SK-N-SH treated with all-trans-retinoic acid at 6 μM for 48 hours (cell line): ENCODE measurements at regions not wholly inside any gene's neighbourhood (a gene's known extent, or its start where the extent isn't known, plus 50 kb on each side); places are given as distances from the start of the nearest gene placed in this dataset.

Source experiments
- ATAC-seq: fragments of 200-7000 bp; cut with Tn5 transposase; 3 replicates; pipeline ENCODE4 v1.9.1; 2020; ENCODE audit warnings: mild to moderate bottlenecking, moderate library complexity
- ARNTL ChIP-seq: fragments of 450-650 bp; formaldehyde crosslinking; IDR thresholded peaks from 2 replicates; pipeline ENCODE4 v1.5.0; 2020; ENCODE audit warnings: low read depth, mild to moderate bottlenecking, moderate library complexity, borderline replicate concordance
- CREB5 ChIP-seq: fragments of 250-450 bp; sonication (Bioruptor Pico); IDR thresholded peaks from 2 replicates; pipeline ENCODE4 v1.5.1; 2020; ENCODE audit warnings: low read depth, mild to moderate bottlenecking, moderate library complexity
- CSDC2 ChIP-seq: fragments of 250-450 bp; sonication (Bioruptor Pico); IDR thresholded peaks from 2 replicates; pipeline ENCODE4 v1.5.0; 2020; ENCODE audit warnings: mild to moderate bottlenecking, moderate library complexity
- ESRRG ChIP-seq: fragments of 250-450 bp; sonication (Bioruptor Pico); IDR thresholded peaks from 2 replicates; pipeline ENCODE4 v1.6.1; 2021; ENCODE audit warnings: mild to moderate bottlenecking
- GLIS3 ChIP-seq: fragments of 250-450 bp; sonication (Bioruptor Pico); IDR thresholded peaks from 2 replicates; pipeline ENCODE4 v1.5.0; 2020; ENCODE audit warnings: mild to moderate bottlenecking, moderate library complexity
- OSR1 ChIP-seq: fragments of 250-450 bp; sonication (Bioruptor Pico); IDR thresholded peaks from 2 replicates; pipeline ENCODE4 v1.8.0; 2022; ENCODE audit warnings: moderate library complexity, mild to moderate bottlenecking, inconsistent platforms
- PATZ1 ChIP-seq: fragments of 250-450 bp; sonication (Bioruptor Pico); IDR thresholded peaks from 2 replicates; pipeline ENCODE4 v1.8.0; 2020; ENCODE audit warnings: mild to moderate bottlenecking, moderate library complexity, borderline replicate concordance
- PPARA ChIP-seq: fragments of 250-450 bp; sonication (Bioruptor Pico); IDR thresholded peaks from 2 replicates; pipeline ENCODE4 v1.5.0; 2020; ENCODE audit warnings: mild to moderate bottlenecking, borderline replicate concordance
- RARB ChIP-seq: fragments of 250-450 bp; sonication (Bioruptor Pico); IDR thresholded peaks from 2 replicates; pipeline ENCODE4 v1.8.0; 2021; ENCODE audit warnings: mild to moderate bottlenecking, moderate library complexity
- SNAI2 ChIP-seq: fragments of 250-450 bp; sonication (Bioruptor Pico); IDR thresholded peaks from 2 replicates; pipeline ENCODE4 v1.5.0; 2020; ENCODE audit warnings: mild to moderate bottlenecking, moderate library complexity
- TCF4 ChIP-seq: fragments of 250-450 bp; sonication (Bioruptor Pico); IDR thresholded peaks from 2 replicates; pipeline ENCODE4 v1.8.0; 2021; ENCODE audit warnings: mild to moderate bottlenecking, moderate library complexity, borderline replicate concordance
- TOX ChIP-seq: fragments of 250-450 bp; sonication (Bioruptor Pico); IDR thresholded peaks from 2 replicates; pipeline ENCODE4 v1.8.0; 2021; ENCODE audit warnings: mild to moderate bottlenecking, moderate library complexity, borderline replicate concordance
- ZFP3 ChIP-seq: fragments of 250-450 bp; sonication (Bioruptor Pico); IDR thresholded peaks from 2 replicates; pipeline ENCODE4 v1.5.0; 2020; ENCODE audit warnings: mild to moderate bottlenecking, moderate library complexity
- ZNF565 ChIP-seq: fragments of 450-650 bp; formaldehyde crosslinking; conservative IDR thresholded peaks from 2 replicates; pipeline ENCODE4 v1.5.0; 2020; ENCODE audit warnings: low read depth, mild to moderate bottlenecking, moderate library complexity
- ZNF70 ChIP-seq: fragments of 450-650 bp; formaldehyde crosslinking; IDR thresholded peaks from 2 replicates; pipeline ENCODE4 v1.5.0; 2020; ENCODE audit warnings: mild to moderate bottlenecking, moderate library complexity
- TF ChIP-seq, protein P1 (sequence below): fragments of 250-450 bp; sonication (Bioruptor Pico); IDR thresholded peaks from 2 replicates; pipeline ENCODE4 v1.5.0; 2020; ENCODE audit warnings: mild to moderate bottlenecking, moderate library complexity
- TF ChIP-seq, protein P2 (sequence below): fragments of 250-450 bp; sonication (Bioruptor Pico); IDR thresholded peaks from 2 replicates; pipeline ENCODE4 v1.8.0; 2021; ENCODE audit warnings: low read depth, mild to moderate bottlenecking, moderate library complexity, borderline replicate concordance
- TF ChIP-seq, protein P3 (sequence below): fragments of 250-450 bp; sonication (Bioruptor Pico); IDR thresholded peaks from 2 replicates; pipeline ENCODE4 v1.5.1; 2021; ENCODE audit warnings: mild to moderate bottlenecking, moderate library complexity

- ATAC-seq, result no peak
- TF ChIP-seq CREB5 (CRISPR knock-in tag) (no peak), PATZ1 (CRISPR knock-in tag) (no peak), TOX (CRISPR knock-in tag) (no peak), ZNF70 (CRISPR knock-in tag) (no peak), SNAI2 (CRISPR knock-in tag) (no peak)
These were observed 450.7 kb upstream of the SEMA6D start for GRCh38 chr15:47266566-47266965.

DNA sequence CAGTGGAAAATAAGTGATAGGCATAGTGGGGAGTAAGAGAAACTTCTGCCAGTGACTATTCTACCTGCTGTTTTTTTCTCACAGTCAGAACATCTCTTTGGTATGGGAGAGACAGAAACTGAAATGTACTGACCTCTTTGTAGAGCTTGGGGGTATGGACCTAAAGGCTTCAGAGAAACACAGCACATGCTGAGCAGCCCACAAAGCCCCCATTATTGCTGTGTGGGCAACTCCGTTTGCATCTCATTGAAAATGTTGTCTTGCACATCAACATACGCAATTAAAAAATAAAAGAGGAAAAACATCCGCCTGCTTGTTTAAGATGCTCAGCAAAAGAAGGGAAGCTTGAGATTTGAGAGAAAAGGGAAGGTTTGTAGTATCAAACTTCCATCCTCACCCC lies 443.4 kb upstream of the SEMA6D start:
- TF ChIP-seq ZFP3 (CRISPR knock-in tag) (no peak), CREB5 (CRISPR knock-in tag) (no peak), ARNTL (CRISPR knock-in tag) (no peak), TOX (CRISPR knock-in tag) (no peak), PATZ1 (CRISPR knock-in tag) (no peak), ZNF70 (CRISPR knock-in tag) (no peak), CSDC2 (CRISPR knock-in tag) (no peak), GLIS3 (CRISPR knock-in tag) (no peak), OSR1 (CRISPR knock-in tag) (no peak), SNAI2 (CRISPR knock-in tag) (no peak)
- TF ChIP-seq, protein P1, sequence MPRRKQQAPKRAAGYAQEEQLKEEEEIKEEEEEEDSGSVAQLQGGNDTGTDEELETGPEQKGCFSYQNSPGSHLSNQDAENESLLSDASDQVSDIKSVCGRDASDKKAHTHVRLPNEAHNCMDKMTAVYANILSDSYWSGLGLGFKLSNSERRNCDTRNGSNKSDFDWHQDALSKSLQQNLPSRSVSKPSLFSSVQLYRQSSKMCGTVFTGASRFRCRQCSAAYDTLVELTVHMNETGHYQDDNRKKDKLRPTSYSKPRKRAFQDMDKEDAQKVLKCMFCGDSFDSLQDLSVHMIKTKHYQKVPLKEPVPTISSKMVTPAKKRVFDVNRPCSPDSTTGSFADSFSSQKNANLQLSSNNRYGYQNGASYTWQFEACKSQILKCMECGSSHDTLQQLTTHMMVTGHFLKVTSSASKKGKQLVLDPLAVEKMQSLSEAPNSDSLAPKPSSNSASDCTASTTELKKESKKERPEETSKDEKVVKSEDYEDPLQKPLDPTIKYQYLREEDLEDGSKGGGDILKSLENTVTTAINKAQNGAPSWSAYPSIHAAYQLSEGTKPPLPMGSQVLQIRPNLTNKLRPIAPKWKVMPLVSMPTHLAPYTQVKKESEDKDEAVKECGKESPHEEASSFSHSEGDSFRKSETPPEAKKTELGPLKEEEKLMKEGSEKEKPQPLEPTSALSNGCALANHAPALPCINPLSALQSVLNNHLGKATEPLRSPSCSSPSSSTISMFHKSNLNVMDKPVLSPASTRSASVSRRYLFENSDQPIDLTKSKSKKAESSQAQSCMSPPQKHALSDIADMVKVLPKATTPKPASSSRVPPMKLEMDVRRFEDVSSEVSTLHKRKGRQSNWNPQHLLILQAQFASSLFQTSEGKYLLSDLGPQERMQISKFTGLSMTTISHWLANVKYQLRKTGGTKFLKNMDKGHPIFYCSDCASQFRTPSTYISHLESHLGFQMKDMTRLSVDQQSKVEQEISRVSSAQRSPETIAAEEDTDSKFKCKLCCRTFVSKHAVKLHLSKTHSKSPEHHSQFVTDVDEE, result no peak
- TF ChIP-seq, all 23 proteins: peak for 0
- ATAC-seq, result no peak

- no peak for ATAC-seq
- TF ChIP-seq TCF4 (no peak), TOX (CRISPR knock-in tag) (no peak), ZNF565 (CRISPR knock-in tag) (no peak), RARB (CRISPR knock-in tag) (no peak), GLIS3 (CRISPR knock-in tag) (no peak), ESRRG (CRISPR knock-in tag) (no peak), ZFP3 (CRISPR knock-in tag) (no peak), PPARA (CRISPR knock-in tag) (no peak)
- TF ChIP-seq, protein P2, sequence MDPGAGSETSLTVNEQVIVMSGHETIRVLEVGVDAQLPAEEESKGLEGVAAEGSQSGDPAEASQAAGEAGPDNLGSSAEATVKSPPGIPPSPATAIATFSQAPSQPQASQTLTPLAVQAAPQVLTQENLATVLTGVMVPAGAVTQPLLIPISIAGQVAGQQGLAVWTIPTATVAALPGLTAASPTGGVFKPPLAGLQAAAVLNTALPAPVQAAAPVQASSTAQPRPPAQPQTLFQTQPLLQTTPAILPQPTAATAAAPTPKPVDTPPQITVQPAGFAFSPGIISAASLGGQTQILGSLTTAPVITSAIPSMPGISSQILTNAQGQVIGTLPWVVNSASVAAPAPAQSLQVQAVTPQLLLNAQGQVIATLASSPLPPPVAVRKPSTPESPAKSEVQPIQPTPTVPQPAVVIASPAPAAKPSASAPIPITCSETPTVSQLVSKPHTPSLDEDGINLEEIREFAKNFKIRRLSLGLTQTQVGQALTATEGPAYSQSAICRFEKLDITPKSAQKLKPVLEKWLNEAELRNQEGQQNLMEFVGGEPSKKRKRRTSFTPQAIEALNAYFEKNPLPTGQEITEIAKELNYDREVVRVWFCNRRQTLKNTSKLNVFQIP, result no peak
- TF ChIP-seq, protein P3, sequence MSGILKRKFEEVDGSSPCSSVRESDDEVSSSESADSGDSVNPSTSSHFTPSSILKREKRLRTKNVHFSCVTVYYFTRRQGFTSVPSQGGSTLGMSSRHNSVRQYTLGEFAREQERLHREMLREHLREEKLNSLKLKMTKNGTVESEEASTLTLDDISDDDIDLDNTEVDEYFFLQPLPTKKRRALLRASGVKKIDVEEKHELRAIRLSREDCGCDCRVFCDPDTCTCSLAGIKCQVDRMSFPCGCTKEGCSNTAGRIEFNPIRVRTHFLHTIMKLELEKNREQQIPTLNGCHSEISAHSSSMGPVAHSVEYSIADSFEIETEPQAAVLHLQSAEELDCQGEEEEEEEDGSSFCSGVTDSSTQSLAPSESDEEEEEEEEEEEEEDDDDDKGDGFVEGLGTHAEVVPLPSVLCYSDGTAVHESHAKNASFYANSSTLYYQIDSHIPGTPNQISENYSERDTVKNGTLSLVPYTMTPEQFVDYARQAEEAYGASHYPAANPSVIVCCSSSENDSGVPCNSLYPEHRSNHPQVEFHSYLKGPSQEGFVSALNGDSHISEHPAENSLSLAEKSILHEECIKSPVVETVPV, result no peak
- TF ChIP-seq, protein P1, result no peak
These were observed 434.1 kb upstream of the SEMA6D start for GRCh38 chr15:47283246-47283645.
